Smooth muscle cell (in vitro differentiated cells): ENCODE measurements at regions not wholly inside any gene's neighbourhood (a gene's known extent, or its start where the extent isn't known, plus 50 kb on each side); places are given as distances from the start of the nearest gene placed in this dataset.

Source experiments
- DNase-seq: peaks from one replicate; lab custom pipeline; 2025; ENCODE audit not compliant: unreplicated experiment; lab: John Stamatoyannopoulos, UW
- H2AFZ ChIP-seq: fragments of 200-600 bp; sonication (generic); 2 replicates; pipeline ENCODE4 v1.6.0; 2016; ENCODE audit warnings: antibody characterized with exemption, low read depth, mild to moderate bottlenecking
- H3F3A ChIP-seq: fragments of 200-600 bp; sonication (generic); 2 replicates; pipeline ENCODE4 v1.6.0; 2017; ENCODE audit warnings: antibody characterized with exemption, low read depth
- H3K27ac ChIP-seq: fragments of 200-600 bp; sonication (generic); 2 replicates; pipeline ENCODE4 v1.5.1; 2016; ENCODE audit warnings: low read depth, mild to moderate bottlenecking
- H3K27me3 ChIP-seq: fragments of 200-600 bp; sonication (generic); 2 replicates; pipeline ENCODE4 v1.6.1; 2016; ENCODE audit warnings: low read depth, mild to moderate bottlenecking
- H3K36me3 ChIP-seq: fragments of 200-600 bp; sonication (generic); 2 replicates; pipeline ENCODE4 v1.5.1; 2016; ENCODE audit warnings: low read depth
- H3K4me1 ChIP-seq: fragments of 200-600 bp; sonication (generic); 2 replicates; pipeline ENCODE4 v1.5.1; 2016; ENCODE audit warnings: low read depth
- H3K4me2 ChIP-seq: fragments of 200-600 bp; sonication (generic); 2 replicates; pipeline ENCODE4 v1.6.0; 2016; ENCODE audit warnings: mild to moderate bottlenecking
- H3K4me3 ChIP-seq: fragments of 200-600 bp; sonication (generic); 2 replicates; pipeline ENCODE4 v1.5.1; 2016; ENCODE audit warnings: mild to moderate bottlenecking
- H3K79me2 ChIP-seq: fragments of 200-600 bp; sonication (generic); 2 replicates; pipeline ENCODE4 v1.6.0; 2016; ENCODE audit warnings: low read depth, mild to moderate bottlenecking
- H3K9ac ChIP-seq: fragments of 200-600 bp; sonication (generic); 2 replicates; pipeline ENCODE4 v1.6.0; 2016; ENCODE audit warnings: low read depth
- H3K9me3 ChIP-seq: fragments of 200-600 bp; sonication (generic); replicated peaks from 2 replicates; pipeline ENCODE4 v1.5.1; 2016; ENCODE audit warnings: low read depth
- H4K20me1 ChIP-seq: fragments of 200-600 bp; sonication (generic); 2 replicates; pipeline ENCODE4 v1.6.0; 2016; ENCODE audit warnings: low read depth
- WGBS: methylation state at CpG from one replicate; pipeline ENCODE4 v1.1.7; 2016; ENCODE audit warnings: low lambda C conversion rate; 5-methylcytosine and 5-hydroxymethylcytosine counted together
- TF ChIP-seq, protein P1 (sequence below): fragments of 200-600 bp; sonication (generic); IDR thresholded peaks from 2 replicates; pipeline ENCODE4 v1.5.1; 2017; ENCODE audit warnings: borderline replicate concordance, mild to moderate bottlenecking, antibody characterized with exemption; ENCODE audit not compliant: insufficient read depth, poor library complexity, severe bottlenecking

DNA sequence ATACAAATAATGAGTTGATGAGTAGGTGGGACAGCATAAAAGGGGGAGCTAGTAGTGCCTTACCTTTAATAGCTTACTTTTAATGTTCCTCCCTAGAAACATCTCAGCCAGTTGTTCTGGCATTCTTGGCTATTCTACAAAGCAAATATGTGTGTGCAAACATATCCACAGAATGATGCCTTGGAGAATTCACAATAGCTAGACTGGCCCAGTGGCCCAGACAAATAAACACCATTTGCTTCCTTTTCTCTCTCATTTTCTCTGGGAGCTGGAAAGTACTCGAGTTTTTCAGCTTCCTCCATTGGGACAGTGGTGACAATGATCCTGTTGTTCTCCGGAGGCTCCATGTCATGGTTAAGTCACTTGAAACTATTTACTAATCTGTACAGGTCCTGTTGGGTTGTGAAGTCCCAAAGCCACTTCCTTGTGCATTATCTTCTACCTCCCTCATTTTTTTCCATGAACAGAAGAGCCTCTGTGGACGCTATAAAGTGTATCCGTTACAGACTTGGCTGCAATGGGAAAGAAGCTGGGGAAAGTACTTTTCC is 122.9 kb downstream of the DMAC1 start:
- TF ChIP-seq, protein P1, sequence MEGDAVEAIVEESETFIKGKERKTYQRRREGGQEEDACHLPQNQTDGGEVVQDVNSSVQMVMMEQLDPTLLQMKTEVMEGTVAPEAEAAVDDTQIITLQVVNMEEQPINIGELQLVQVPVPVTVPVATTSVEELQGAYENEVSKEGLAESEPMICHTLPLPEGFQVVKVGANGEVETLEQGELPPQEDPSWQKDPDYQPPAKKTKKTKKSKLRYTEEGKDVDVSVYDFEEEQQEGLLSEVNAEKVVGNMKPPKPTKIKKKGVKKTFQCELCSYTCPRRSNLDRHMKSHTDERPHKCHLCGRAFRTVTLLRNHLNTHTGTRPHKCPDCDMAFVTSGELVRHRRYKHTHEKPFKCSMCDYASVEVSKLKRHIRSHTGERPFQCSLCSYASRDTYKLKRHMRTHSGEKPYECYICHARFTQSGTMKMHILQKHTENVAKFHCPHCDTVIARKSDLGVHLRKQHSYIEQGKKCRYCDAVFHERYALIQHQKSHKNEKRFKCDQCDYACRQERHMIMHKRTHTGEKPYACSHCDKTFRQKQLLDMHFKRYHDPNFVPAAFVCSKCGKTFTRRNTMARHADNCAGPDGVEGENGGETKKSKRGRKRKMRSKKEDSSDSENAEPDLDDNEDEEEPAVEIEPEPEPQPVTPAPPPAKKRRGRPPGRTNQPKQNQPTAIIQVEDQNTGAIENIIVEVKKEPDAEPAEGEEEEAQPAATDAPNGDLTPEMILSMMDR, result no peak
- Histone ChIP-seq H3K79me2 (no peaks in the 10 kb centered on the region), H3F3A (no peaks in the 10 kb centered on the region), H3K27ac (no peak overlapping the region), H2AFZ (no peak overlapping the region), H3K36me3 (no peaks in the 10 kb centered on the region), H3K9ac (no peak overlapping the region), H3K4me3 (no peak overlapping the region), H3K9me3 (no peaks in the 10 kb centered on the region), H3K4me1 (no peaks in the 10 kb centered on the region), H3K4me2 (no peak overlapping the region), H3K27me3 (no peaks in the 10 kb centered on the region), H4K20me1 (no peaks in the 10 kb centered on the region)
- 56% methylated on average over 4 of the region's 4 CpGs for WGBS
- DNase-seq, result no peak

DNA sequence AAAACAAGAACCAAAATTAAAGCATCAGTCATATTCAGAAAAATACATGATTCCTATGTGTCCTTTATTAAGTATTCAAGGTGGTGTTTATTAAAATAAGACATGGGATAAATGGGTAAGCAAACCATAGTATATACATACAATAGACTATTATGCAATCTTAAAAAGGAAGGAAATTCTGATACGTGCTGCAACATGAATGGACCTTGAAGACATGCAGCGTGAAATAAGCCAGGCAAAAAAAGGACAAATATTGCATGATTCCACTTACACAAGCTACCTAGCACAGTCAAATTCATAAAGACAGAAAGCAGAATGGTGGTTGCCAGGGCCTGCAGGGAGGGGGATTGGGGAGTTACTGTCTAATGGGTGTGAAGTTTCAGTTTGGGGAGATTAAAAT is 127.7 kb downstream of the DMAC1 start:
- H3K4me3 ChIP-seq, result no peak overlapping the region
- H3K4me1 ChIP-seq, result no peaks in the 10 kb centered on the region
- no peaks in the 10 kb centered on the region for H3K79me2 ChIP-seq
- no peaks in the 10 kb centered on the region for H3K27me3 ChIP-seq
- H3K9ac ChIP-seq, result no peak overlapping the region
- WGBS, result 94% methylated on average over 2 of the region's 2 CpGs
- no peaks in the 10 kb centered on the region for H3F3A ChIP-seq
- DNase-seq, result no peak
- H3K9me3 ChIP-seq, result no peaks in the 10 kb centered on the region
- no peaks in the 10 kb centered on the region for H4K20me1 ChIP-seq
- no peak overlapping the region for H3K27ac ChIP-seq
- H3K4me2 ChIP-seq, result no peak overlapping the region
- H3K36me3 ChIP-seq, result no peaks in the 10 kb centered on the region
- no peak overlapping the region for H2AFZ ChIP-seq
- TF ChIP-seq, protein P1, result no peak

DNA sequence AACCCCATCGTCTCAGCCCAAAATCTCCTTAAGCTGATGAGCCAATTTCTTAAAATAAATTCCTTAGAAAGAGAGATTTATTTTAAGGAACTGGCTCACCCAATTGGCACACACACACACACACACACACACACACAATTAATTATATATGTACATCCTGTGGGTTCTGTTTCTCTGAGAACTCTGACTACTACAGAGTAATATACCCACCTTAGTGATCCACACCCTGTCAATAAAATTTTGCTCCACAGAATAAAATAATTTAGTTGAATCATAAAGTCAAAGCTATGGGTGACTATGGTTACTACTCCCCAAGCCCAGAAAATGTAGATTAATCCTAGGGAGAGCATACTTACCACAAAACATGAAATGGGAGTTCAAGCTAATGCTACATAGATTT is 131.0 kb downstream of the DMAC1 start:
- no peak overlapping the region for H3K4me2 ChIP-seq
- H3K4me1 ChIP-seq, result peaks cover 14% of the 10 kb centered on the region
- no peak overlapping the region for H2AFZ ChIP-seq
- H3K9ac ChIP-seq, result no peak overlapping the region
- H3K9me3 ChIP-seq, result no peaks in the 10 kb centered on the region
- TF ChIP-seq, protein P1, result no peak
- no peaks in the 10 kb centered on the region for H3K36me3 ChIP-seq
- H3F3A ChIP-seq, result no peaks in the 10 kb centered on the region
- no peak for DNase-seq
- H3K27ac ChIP-seq, result no peak overlapping the region
- no peak overlapping the region for H3K4me3 ChIP-seq
- 38% methylated on average over 1 of the region's 1 CpG for WGBS
- no peaks in the 10 kb centered on the region for H3K79me2 ChIP-seq
- H3K27me3 ChIP-seq, result no peaks in the 10 kb centered on the region
- no peaks in the 10 kb centered on the region for H4K20me1 ChIP-seq

DNA sequence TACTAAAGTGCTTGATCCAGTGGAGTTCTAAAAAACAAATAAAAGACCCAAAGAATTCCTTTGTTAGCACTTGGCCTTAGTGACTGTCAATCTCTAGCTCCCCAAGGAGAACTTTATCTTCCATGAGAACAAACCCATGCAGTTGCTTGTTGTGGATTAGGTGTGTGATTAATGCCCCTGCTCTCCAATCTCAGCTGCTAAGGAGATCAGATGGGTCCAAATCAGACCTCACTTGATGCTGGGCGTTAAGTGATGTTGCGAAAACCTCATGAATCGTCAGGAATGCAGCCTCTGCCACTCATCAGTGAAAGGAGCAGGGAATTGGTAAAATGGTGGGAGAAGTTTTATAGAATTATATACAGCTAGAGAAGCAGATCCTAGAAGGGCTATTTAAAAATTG is 133.7 kb downstream of the DMAC1 start:
- H3F3A ChIP-seq, result no peaks in the 10 kb centered on the region
- H3K9me3 ChIP-seq, result no peaks in the 10 kb centered on the region
- H3K36me3 ChIP-seq, result no peaks in the 10 kb centered on the region
- no peak overlapping the region for H3K9ac ChIP-seq
- H3K4me3 ChIP-seq, result no peak overlapping the region
- H3K27ac ChIP-seq, result no peak overlapping the region
- no peak for DNase-seq
- H3K4me1 ChIP-seq, result peaks cover 14% of the 10 kb centered on the region
- no peak overlapping the region for H3K4me2 ChIP-seq
- H3K79me2 ChIP-seq, result no peaks in the 10 kb centered on the region
- H3K27me3 ChIP-seq, result no peaks in the 10 kb centered on the region
- no peak overlapping the region for H2AFZ ChIP-seq
- TF ChIP-seq, protein P1, result no peak
- H4K20me1 ChIP-seq, result no peaks in the 10 kb centered on the region
- WGBS, result 60% methylated on average over 3 of the region's 3 CpGs
